Mammary epithelial cell (primary cell): ENCODE measurements at regions not wholly inside any gene's neighbourhood (a gene's known extent, or its start where the extent isn't known, plus 50 kb on each side); places are given as distances from the start of the nearest gene placed in this dataset.

ENCODE experiments used
- EZH2 ChIP-seq: IDR thresholded peaks from 2 replicates; pipeline ENCODE4 v1.6.1; 2012; ENCODE audit warnings: low read length, inconsistent platforms, borderline replicate concordance
- TF ChIP-seq, protein P1 (sequence below), 2 donors: IDR thresholded peaks in 1 of 2; conservative IDR thresholded peaks in 1 of 2; 2 replicates each; pipeline ENCODE4 v1.5.1; 2011 to 2012; ENCODE audit warnings: inconsistent platforms in 2 of 2, low read length in 2 of 2, mild to moderate bottlenecking in 2 of 2, control low read depth in 1 of 2, low read depth in 1 of 2; ENCODE audit not compliant: insufficient read depth in 1 of 2; ENCODE audit errors: extremely low read depth in 1 of 2

DNA sequence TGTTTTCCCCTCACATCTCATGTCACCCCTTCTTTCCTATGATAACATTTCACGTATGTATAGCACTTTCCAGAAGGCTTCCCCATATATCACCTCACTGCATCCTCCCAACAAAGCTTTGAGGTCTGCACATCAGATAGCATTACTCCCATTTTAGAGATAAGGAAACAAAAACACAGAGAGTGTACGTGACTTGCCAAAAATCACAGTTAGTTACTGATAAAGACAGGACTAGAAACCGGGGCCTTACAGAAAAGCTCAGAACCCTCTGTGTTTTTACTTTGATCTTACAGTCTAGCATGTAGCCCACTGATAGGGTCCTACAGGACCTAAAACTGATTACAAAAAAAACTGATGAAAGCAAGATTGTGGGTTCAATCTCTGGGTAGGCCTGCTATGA, 202.9 kb upstream of the CDKN3 start:
- TF ChIP-seq EZH2: no peak
- TF ChIP-seq, protein P1, sequence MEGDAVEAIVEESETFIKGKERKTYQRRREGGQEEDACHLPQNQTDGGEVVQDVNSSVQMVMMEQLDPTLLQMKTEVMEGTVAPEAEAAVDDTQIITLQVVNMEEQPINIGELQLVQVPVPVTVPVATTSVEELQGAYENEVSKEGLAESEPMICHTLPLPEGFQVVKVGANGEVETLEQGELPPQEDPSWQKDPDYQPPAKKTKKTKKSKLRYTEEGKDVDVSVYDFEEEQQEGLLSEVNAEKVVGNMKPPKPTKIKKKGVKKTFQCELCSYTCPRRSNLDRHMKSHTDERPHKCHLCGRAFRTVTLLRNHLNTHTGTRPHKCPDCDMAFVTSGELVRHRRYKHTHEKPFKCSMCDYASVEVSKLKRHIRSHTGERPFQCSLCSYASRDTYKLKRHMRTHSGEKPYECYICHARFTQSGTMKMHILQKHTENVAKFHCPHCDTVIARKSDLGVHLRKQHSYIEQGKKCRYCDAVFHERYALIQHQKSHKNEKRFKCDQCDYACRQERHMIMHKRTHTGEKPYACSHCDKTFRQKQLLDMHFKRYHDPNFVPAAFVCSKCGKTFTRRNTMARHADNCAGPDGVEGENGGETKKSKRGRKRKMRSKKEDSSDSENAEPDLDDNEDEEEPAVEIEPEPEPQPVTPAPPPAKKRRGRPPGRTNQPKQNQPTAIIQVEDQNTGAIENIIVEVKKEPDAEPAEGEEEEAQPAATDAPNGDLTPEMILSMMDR (conservative IDR thresholded peaks at IDR 0.05 in 1 of 2, IDR thresholded peaks at IDR 0.05 in 1 of 2; ENCODE audit: extremely low read depth in 1 of 2, insufficient read depth in 1 of 2, low read depth in 1 of 2, low read length in 2 of 2): no peak
